GM23338 (cell line): ENCODE measurements at regions not wholly inside any gene's neighbourhood (a gene's known extent, or its start where the extent isn't known, plus 50 kb on each side); places are given as distances from the start of the nearest gene placed in this dataset.

Experiments used
- CREB1 ChIP-seq: fragments of 250-450 bp; sonication (Bioruptor Pico); IDR thresholded peaks from 2 replicates; pipeline ENCODE4 v1.5.0; 2020; ENCODE audit warnings: low read depth, mild to moderate bottlenecking, moderate library complexity
- CTCF ChIP-seq, 2 experiments: fragments of 200-600 bp in 1 of 2; sonication (generic) in 1 of 2; conservative IDR thresholded peaks; 2 replicates each; pipeline versions ENCODE4 v1.5.1 to v1.6.1; 2016 to 2017; ENCODE audit warnings: antibody characterized with exemption in 2 of 2, low read depth in 2 of 2, mild to moderate bottlenecking in 2 of 2, moderate library complexity in 1 of 2
- EZH2 ChIP-seq: fragments of 200-600 bp; sonication (generic); IDR thresholded peaks from one replicate; pipeline ENCODE4 v1.8.0; 2017; ENCODE audit warnings: antibody characterized with exemption, mild to moderate bottlenecking, low read depth; ENCODE audit not compliant: unreplicated experiment
- EZH2phosphoT487 ChIP-seq: fragments of 200-600 bp; sonication (generic); IDR thresholded peaks from one replicate; pipeline ENCODE4 v1.8.1; 2018; ENCODE audit warnings: antibody characterized with exemption; ENCODE audit not compliant: unreplicated experiment
- JUNB ChIP-seq: IDR thresholded peaks from one replicate; pipeline ENCODE4 v1.6.1; 2016; ENCODE audit warnings: antibody characterized with exemption; ENCODE audit not compliant: unreplicated experiment
- NANOG ChIP-seq: IDR thresholded peaks from 2 replicates; pipeline ENCODE4 v1.6.1; 2016; ENCODE audit warnings: antibody characterized with exemption, borderline replicate concordance
- POLR2AphosphoS5 ChIP-seq: IDR thresholded peaks from 2 replicates; pipeline ENCODE4 v1.6.1; 2016; ENCODE audit warnings: antibody characterized with exemption, low read depth
- REST ChIP-seq: IDR thresholded peaks from one replicate; pipeline ENCODE4 v1.6.1; 2018; ENCODE audit warnings: antibody characterized with exemption; ENCODE audit not compliant: unreplicated experiment
- TF ChIP-seq, protein P1 (sequence below): IDR thresholded peaks from 2 replicates; pipeline ENCODE4 v1.6.1; 2016; ENCODE audit warnings: antibody characterized with exemption

- TF ChIP-seq CTCF (conservative IDR thresholded peaks at IDR 0.05; ENCODE audit: low read depth in 2 of 2) (no peak), REST (no peak), EZH2phosphoT487 (no peak), EZH2 (no peak), POLR2AphosphoS5 (no peak), JUNB (no peak), NANOG (no peak), CREB1 (CRISPR knock-in tag) (no peak)
- TF ChIP-seq, protein P1, sequence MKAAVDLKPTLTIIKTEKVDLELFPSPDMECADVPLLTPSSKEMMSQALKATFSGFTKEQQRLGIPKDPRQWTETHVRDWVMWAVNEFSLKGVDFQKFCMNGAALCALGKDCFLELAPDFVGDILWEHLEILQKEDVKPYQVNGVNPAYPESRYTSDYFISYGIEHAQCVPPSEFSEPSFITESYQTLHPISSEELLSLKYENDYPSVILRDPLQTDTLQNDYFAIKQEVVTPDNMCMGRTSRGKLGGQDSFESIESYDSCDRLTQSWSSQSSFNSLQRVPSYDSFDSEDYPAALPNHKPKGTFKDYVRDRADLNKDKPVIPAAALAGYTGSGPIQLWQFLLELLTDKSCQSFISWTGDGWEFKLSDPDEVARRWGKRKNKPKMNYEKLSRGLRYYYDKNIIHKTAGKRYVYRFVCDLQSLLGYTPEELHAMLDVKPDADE: no peak
Measured at GRCh38 chr18:56332371-56332770, 306.0 kb downstream of the TXNL1 start.
